ENCODE measurements at regions not wholly inside any gene's neighbourhood (a gene's known extent, or its start where the extent isn't known, plus 50 kb on each side); places are given as distances from the start of the nearest gene placed in this dataset.
"Not testable (repeated sequence)": the region's sequence is repeated elsewhere in the genome, so short reads cannot be mapped to it uniquely, and the experiment has no call there.

DNA sequence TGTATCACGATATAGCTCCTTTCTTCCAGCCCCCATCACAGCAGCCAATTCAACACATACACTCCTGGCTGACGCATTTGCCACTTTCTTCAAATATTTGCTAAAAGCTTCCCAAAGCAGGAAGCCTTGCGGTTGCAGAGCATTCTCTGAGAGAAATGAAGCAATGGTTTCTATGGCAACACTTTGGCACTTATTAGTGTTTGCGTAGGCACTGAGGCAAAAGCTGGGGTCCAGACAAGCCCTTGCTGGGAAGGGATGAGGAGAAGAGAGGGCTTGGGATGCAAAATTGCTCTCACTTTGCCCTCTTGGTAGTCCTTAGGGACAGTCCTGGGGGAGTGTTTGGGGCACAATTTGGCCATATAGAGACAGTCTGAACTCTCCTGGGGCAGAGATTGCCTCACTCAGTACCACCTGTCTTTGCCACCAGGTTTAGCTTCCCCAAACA, 55.0 kb upstream of the PAK3 start:
- Histone ChIP-seq H3K4me1 (no peaks in the 10 kb centered on the region), H3K4me3 (no peak overlapping the region), H3K36me3 (no peaks in the 10 kb centered on the region), H3K27me3 (no peaks in the 10 kb centered on the region), H3K27ac (no peak overlapping the region), H3K9me3 (no peaks in the 10 kb centered on the region)
- no peak for DNase-seq
- intact Hi-C loops (cut with DNase I) = no loop called here
- WGBS, 2 donors = 43 to 73% methylated on average over 4 of the region's 4 CpGs
- TF ChIP-seq POLR2AphosphoS5 (IDR thresholded peaks at IDR 0.05) = no peak
- TF ChIP-seq POLR2A (IDR thresholded peaks at IDR 0.05) = no peak
- no peak for TF ChIP-seq EP300 (IDR thresholded peaks at IDR 0.05)
- TF ChIP-seq, protein P1, sequence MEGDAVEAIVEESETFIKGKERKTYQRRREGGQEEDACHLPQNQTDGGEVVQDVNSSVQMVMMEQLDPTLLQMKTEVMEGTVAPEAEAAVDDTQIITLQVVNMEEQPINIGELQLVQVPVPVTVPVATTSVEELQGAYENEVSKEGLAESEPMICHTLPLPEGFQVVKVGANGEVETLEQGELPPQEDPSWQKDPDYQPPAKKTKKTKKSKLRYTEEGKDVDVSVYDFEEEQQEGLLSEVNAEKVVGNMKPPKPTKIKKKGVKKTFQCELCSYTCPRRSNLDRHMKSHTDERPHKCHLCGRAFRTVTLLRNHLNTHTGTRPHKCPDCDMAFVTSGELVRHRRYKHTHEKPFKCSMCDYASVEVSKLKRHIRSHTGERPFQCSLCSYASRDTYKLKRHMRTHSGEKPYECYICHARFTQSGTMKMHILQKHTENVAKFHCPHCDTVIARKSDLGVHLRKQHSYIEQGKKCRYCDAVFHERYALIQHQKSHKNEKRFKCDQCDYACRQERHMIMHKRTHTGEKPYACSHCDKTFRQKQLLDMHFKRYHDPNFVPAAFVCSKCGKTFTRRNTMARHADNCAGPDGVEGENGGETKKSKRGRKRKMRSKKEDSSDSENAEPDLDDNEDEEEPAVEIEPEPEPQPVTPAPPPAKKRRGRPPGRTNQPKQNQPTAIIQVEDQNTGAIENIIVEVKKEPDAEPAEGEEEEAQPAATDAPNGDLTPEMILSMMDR (IDR thresholded peaks at IDR 0.05) = no peak

DNA sequence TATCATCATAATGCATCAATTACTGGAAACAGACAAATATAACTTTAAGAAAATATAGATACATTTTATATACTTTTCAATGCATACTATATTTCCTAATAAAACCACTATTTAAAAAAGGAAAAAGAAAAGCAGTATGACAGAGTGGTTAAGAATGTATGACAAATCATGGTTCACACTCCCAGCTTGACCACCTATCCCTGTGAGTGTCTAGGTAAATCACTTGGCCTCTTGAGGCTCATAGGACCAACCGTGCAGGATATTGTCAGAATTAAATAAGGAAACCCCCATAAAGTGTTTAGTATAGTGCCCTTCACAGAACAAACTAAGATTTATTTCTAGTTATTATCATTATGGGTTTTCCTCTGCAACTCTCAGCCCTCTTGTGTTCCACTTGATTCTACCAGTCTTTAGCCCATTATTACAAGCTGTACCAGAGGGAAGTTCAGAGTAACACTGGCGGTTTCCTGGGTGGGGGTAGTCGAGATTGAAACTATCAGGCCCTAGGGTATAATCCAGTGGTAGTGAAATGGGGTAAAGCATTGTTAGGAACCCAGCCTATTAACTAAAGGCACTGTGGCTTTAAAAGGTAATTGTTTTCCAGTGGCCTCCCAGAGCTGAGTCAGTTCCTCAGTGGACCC, 55.5 kb upstream of the PAK3 start:
- no peak for DNase-seq
- Histone ChIP-seq H3K27ac (no peak overlapping the region), H3K4me3 (no peak overlapping the region), H3K36me3 (no peaks in the 10 kb centered on the region), H3K9me3 (no peaks in the 10 kb centered on the region), H3K27me3 (no peaks in the 10 kb centered on the region), H3K4me1 (no peaks in the 10 kb centered on the region)
- 52 to 54% methylated on average over 3 of the region's 3 CpGs for WGBS, 2 donors
- intact Hi-C loops (cut with DNase I) = no loop called here
- TF ChIP-seq EP300 (IDR thresholded peaks at IDR 0.05) (no peak), POLR2AphosphoS5 (IDR thresholded peaks at IDR 0.05) (no peak), POLR2A (IDR thresholded peaks at IDR 0.05) (no peak)
- TF ChIP-seq, protein P1 (IDR thresholded peaks at IDR 0.05) = no peak

DNA sequence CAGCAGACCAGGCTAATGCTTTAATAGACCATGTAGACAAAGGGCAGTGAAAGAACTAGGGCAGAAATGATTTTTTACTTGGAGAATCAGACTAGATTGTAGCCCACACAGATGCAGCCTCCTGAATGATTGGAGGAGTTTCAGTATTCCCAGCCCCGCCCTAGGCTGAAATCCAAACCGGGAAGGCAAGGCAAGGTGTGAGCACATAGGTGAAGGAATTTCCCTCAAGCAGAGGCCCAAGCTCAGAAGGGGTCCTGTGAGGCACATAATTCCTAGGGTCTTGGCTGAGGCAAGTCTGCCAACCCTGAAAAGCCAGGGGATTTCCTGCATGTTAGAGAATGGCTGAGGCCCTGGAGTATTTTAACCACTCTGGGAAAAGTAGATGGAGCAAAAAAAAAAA, 56.4 kb upstream of the PAK3 start:
- Histone ChIP-seq H3K36me3 (no peaks in the 10 kb centered on the region), H3K4me3 (no peak overlapping the region), H3K9me3 (no peaks in the 10 kb centered on the region), H3K27me3 (no peaks in the 10 kb centered on the region), H3K27ac (no peak overlapping the region), H3K4me1 (no peaks in the 10 kb centered on the region)
- TF ChIP-seq, protein P1 (IDR thresholded peaks at IDR 0.05) = no peak
- TF ChIP-seq EP300 (IDR thresholded peaks at IDR 0.05) (no peak), POLR2AphosphoS5 (IDR thresholded peaks at IDR 0.05) (no peak), POLR2A (IDR thresholded peaks at IDR 0.05) (no peak)
- DNase-seq = no peak
- WGBS, 2 donors = 51 to 60% methylated on average over 2 of the region's 2 CpGs
- intact Hi-C loops (cut with DNase I) = no loop called here

DNA sequence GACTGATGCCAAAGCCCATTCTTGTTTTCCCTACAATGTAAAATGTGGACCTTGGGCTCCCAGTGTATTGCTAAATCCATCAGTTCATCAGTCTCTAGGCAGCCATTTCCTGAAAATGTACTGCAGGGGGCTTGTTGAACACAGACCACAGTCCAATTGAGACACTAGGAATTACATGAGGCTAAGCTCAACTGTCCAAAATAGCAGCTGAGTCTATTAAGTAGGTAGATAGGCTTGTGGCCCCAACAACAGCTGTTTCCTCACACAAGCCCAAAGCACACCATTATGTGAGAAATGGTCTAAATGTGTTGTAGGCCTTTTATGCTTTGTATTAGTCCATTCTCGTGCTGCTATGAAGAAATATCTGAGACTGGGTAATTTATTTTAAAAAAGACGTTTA, 60.0 kb upstream of the PAK3 start:
- Histone ChIP-seq H3K4me1 (no peaks in the 10 kb centered on the region), H3K4me3 (no peak overlapping the region), H3K27me3 (no peaks in the 10 kb centered on the region), H3K27ac (no peak overlapping the region), H3K9me3 (no peaks in the 10 kb centered on the region), H3K36me3 (no peaks in the 10 kb centered on the region)
- TF ChIP-seq, protein P1 (IDR thresholded peaks at IDR 0.05) = no peak
- no peak for TF ChIP-seq POLR2A (IDR thresholded peaks at IDR 0.05)
- no peak for TF ChIP-seq POLR2AphosphoS5 (IDR thresholded peaks at IDR 0.05)
- TF ChIP-seq EP300 (IDR thresholded peaks at IDR 0.05) = no peak
- WGBS, 2 donors = 76 to 80% methylated on average over 2 of the region's 2 CpGs
- no peak for DNase-seq
- intact Hi-C loops (cut with DNase I) = no loop called here

DNA sequence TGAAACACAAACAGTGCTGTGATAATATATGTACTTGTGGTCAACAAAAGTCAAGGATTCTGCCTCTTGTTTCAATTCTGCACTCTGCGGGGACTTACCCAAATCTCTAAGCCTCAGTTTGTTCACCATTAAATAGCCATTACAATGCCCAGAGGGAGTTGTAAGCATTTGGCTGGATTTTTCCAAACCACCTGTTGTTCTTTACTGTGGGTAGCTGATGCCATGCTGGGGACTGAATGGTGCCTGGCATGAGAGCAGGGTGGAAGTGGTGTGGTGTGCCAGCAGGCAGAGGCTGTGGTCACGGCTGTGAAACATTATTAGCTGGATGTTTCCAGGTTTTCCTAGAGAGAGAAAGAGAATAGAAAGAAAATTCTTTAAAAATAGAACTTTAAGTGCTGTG, 60.7 kb upstream of the PAK3 start:
- TF ChIP-seq EP300 (IDR thresholded peaks at IDR 0.05) (no peak), POLR2AphosphoS5 (IDR thresholded peaks at IDR 0.05) (no peak), POLR2A (IDR thresholded peaks at IDR 0.05) (no peak)
- TF ChIP-seq, protein P1 (IDR thresholded peaks at IDR 0.05) = no peak
- WGBS, 2 donors = 76 to 83% methylated on average over 2 of the region's 2 CpGs
- intact Hi-C loops (cut with DNase I) = no loop called here

DNA sequence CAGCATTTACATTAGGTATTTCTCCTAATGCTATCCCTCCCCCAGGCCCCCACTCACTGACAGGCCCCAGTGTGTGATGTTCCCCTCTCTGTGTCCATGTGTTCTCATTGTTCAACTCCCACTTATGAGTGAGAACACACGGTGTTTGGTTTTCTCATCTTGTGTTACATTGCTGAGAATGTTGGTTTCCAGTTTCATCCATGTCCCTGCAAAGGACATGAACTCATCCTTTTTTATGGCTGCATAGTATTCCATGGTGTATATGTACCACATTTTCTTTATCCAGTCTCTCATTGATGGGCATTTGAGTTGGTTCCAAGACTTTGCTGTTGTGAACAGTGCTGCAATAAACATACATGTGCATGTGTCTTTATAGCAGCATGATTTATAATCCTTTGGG, 73.0 kb upstream of the PAK3 start:
- H3K36me3 ChIP-seq; H3K27me3 ChIP-seq; H3K9me3 ChIP-seq; H3K4me3 ChIP-seq; H3K4me1 ChIP-seq; H3K27ac ChIP-seq; DNase-seq; intact Hi-C loops (cut with DNase I): not testable (repeated sequence)
- WGBS, 2 donors = 81 to 97% methylated on average over 1 of the region's 1 CpG

More for the DNA sequence above, 60.7 kb upstream of the PAK3 start:
- no peak overlapping the region for H3K4me3 ChIP-seq
- H3K36me3 ChIP-seq = no peaks in the 10 kb centered on the region
- H3K27ac ChIP-seq = no peak overlapping the region
- H3K4me1 ChIP-seq = no peaks in the 10 kb centered on the region
- no peaks in the 10 kb centered on the region for H3K27me3 ChIP-seq
- H3K9me3 ChIP-seq = no peaks in the 10 kb centered on the region
- DNase-seq = no peak

Data from sigmoid colon (tissue), 6 donors.